Activated naive CD8-positive, alpha-beta T cell treated with anti-CD3 and anti-CD28 coated beads, Interleukin-2, amount 10 ng/mL, durations not matched to agents 7 days and 5 days (primary cell): ENCODE measurements at regions not wholly inside any gene's neighbourhood (a gene's known extent, or its start where the extent isn't known, plus 50 kb on each side); places are given as distances from the start of the nearest gene placed in this dataset.

Experiments used
- ATAC-seq: fragments of 150-1000 bp; cut with Tn5 transposase; one replicate; pipeline ENCODE4 v1.10.0; 2021; ENCODE audit warnings: low read depth, moderate library complexity
- POLR2A ChIA-PET: fragments of 350-600 bp; sonication (Branson Sonifier 250); formaldehyde crosslinking; loops from one replicate; lab custom pipeline; 2021; ENCODE audit warnings: antibody characterized with exemption; lab: Charles Lee
- DNase-seq: peaks from one replicate; pipeline ENCODE4 v3.0.0; 2021
- H3K27ac Mint-ChIP-seq: one replicate; pipeline ENCODE4 v1.8.0; 2022; ENCODE audit warnings: mild to moderate bottlenecking, mixed read lengths
- H3K27me3 Mint-ChIP-seq: one replicate; pipeline ENCODE4 v1.8.0; 2022; ENCODE audit warnings: mild to moderate bottlenecking, moderate library complexity, mixed read lengths
- H3K36me3 Mint-ChIP-seq: one replicate; pipeline ENCODE4 v1.8.0; 2021; ENCODE audit warnings: mild to moderate bottlenecking, mixed read lengths
- H3K4me1 Mint-ChIP-seq: one replicate; pipeline ENCODE4 v1.8.0; 2021; ENCODE audit warnings: mixed read lengths
- H3K4me3 Mint-ChIP-seq: one replicate; pipeline ENCODE4 v1.8.0; 2022; ENCODE audit warnings: mild to moderate bottlenecking, moderate library complexity, mixed read lengths
- H3K9me3 Mint-ChIP-seq: one replicate; pipeline ENCODE4 v1.8.0; 2021; ENCODE audit warnings: mixed read lengths

DNA sequence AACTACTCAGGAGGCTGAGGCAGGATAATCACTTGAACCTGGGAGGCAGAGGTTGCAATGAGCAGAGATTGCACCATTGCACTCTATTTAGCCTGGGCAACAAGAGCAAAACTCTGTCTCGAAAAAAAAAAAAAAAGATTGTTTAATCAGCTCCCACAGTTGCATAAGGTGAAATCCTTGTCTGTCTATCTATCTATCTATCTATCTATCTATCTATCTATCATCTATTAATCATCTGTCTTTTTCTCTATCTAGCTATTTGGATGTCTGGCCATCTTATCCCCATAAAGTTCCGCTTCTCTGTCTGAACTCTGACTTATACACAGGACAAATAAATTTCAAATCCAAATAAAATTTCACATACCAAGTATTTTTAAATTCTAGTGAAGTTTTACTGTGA lies 223.2 kb upstream of the PGRMC2 start:
- H3K27ac Mint-ChIP-seq: no peak overlapping the region
- DNase-seq: no peak
- peaks cover 8% of the 10 kb centered on the region for H3K9me3 Mint-ChIP-seq
- peaks cover 10% of the 10 kb centered on the region for H3K36me3 Mint-ChIP-seq
- ATAC-seq: no peak
- POLR2A ChIA-PET: no interaction called here
- H3K4me1 Mint-ChIP-seq: peaks cover 11% of the 10 kb centered on the region
- no peak overlapping the region for H3K4me3 Mint-ChIP-seq
- H3K27me3 Mint-ChIP-seq: no peaks in the 10 kb centered on the region

DNA sequence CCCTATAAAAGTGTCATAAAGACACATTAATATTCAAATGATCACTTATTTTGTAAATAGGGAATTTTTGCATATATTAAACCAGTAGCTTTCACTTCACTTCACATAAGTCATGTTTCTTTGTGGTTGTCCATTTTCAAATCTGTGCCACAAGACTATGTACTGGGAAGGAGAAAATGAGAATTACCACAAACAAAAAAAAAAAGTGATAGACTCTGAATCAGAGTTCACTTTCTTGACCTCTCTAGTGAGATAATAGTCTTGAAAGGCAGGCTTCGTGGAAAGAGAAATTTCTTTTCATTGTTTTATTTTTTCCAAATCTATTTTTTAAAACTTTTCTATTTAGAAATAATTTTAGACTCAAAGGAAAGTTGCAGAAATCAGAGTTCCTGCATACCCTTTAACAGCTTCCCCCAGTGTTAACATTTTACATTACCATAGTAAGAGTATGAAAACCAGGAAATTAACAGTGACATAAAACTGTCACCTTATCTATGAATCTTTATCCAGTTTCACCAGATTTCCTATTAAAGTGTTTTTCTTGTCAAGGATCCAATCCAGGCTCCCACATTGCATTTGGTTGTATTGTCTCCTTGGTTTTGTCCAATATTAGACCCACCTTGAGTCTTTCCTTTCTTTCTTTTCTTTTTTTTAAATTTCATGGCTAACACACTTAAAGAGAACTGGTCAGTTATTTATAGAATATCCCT lies 215.4 kb upstream of the PGRMC2 start:
- Mint-ChIP-seq H3K4me1 (no peaks in the 10 kb centered on the region), H3K27me3 (no peaks in the 10 kb centered on the region), H3K9me3 (peaks cover 1% of the 10 kb centered on the region), H3K27ac (no peak overlapping the region), H3K36me3 (no peaks in the 10 kb centered on the region), H3K4me3 (no peak overlapping the region)
- ATAC-seq (no peak), DNase-seq (no peak)
- POLR2A ChIA-PET: no interaction called here

DNA sequence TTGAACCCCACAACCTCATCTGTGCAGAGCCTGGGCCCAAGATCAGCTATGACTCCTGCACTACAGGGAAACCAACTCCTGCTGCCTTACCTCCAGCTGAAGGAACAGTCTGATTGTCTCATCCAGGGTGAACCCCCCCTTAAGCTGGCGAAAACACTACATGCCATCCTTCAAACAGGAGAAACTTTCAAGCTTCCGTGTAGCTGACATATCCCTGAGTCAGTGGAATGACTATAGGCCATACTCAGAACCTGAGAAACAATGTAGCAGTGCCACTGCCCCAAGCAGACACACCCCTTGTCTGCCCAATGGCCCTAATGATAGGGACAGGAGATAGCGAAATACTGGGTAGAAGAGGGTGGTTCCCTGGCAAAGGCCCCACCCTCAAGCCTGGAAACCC lies 213.6 kb upstream of the PGRMC2 start:
- Mint-ChIP-seq H3K36me3 (no peaks in the 10 kb centered on the region), H3K27me3 (no peaks in the 10 kb centered on the region), H3K9me3 (peaks cover 11% of the 10 kb centered on the region), H3K4me3 (no peak overlapping the region), H3K4me1 (no peaks in the 10 kb centered on the region), H3K27ac (no peak overlapping the region)
- POLR2A ChIA-PET: no interaction called here
- DNase-seq (no peak), ATAC-seq (no peak)

DNA sequence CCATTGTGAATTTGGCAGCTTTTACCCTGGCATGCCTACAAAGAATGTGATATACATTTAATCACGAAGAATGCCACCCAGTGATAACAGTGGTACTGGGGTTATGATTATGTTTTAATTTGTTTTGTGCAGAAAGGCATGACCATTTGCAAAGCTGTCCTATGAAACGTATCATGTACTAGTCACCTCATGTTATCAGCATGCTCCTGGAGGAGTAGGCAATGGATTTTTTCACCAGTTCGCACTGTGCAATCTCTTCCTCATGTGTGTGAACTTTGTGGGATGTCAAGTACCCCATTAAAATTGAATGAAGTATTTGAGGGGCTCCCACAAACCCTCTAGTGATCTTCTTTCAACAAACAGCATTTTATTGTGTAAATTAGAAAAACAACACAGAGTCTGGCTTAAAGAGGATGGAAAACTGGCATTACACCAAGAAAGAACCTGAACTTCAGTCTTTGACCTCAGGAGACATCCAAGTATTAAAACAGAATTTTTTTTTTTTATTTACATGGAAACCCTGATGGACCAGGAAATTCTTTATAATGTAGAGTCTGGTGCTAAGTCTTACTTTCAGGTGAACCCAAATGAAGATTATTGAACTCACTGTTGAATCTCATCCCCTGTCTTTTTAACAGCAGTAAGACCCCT lies 200.6 kb upstream of the PGRMC2 start:
- no peak for DNase-seq
- no peak for ATAC-seq
- Mint-ChIP-seq H3K9me3 (peaks cover 5% of the 10 kb centered on the region), H3K27ac (no peak overlapping the region), H3K4me3 (no peak overlapping the region), H3K4me1 (peaks cover 2% of the 10 kb centered on the region), H3K27me3 (peaks cover 5% of the 10 kb centered on the region), H3K36me3 (no peaks in the 10 kb centered on the region)
- POLR2A ChIA-PET: no interaction called here

DNA sequence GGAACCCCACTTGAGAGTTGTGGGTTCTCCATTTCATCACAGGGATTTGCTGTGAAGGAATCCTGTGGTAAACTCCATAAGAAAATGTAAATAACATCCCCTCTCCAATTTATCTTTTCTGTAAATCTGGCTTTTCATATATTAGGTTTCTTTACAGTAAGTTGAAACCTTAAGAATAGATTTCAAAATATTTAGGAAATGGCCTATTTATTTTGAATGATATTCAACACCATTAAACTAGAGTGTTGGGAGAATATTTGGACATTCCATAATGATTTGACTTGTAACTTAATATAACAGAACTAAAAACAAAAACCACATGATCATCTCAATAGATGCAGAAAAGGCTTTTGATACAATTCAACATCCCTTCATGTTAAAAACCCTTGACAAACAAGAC lies 197.3 kb upstream of the PGRMC2 start:
- Mint-ChIP-seq H3K4me1 (peaks cover 2% of the 10 kb centered on the region), H3K9me3 (no peaks in the 10 kb centered on the region), H3K4me3 (no peak overlapping the region), H3K27me3 (peaks cover 5% of the 10 kb centered on the region), H3K27ac (no peak overlapping the region), H3K36me3 (no peaks in the 10 kb centered on the region)
- DNase-seq: no peak
- POLR2A ChIA-PET: no interaction called here
- no peak for ATAC-seq

DNA sequence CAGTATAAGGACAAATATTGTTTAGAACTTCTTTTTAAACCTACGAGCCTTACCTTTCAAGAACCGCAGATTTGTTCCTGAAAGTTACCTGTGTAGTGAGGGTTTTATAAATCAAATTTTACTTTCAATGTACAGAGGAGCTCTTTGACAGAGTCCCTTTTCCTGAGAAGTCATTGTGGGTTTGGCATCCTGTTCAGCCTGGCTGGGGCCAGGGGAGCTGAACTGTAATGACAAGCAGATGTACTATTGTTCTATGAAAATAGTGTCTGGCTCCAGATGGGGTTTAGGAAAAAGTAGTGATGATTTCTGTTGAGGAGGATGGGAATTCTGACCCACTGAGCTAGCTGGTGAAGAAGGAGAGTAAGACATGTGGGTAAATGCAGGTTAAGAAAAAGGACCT lies 196.2 kb upstream of the PGRMC2 start:
- no peaks in the 10 kb centered on the region for H3K9me3 Mint-ChIP-seq
- no peak overlapping the region for H3K27ac Mint-ChIP-seq
- POLR2A ChIA-PET: no interaction called here

DNA sequence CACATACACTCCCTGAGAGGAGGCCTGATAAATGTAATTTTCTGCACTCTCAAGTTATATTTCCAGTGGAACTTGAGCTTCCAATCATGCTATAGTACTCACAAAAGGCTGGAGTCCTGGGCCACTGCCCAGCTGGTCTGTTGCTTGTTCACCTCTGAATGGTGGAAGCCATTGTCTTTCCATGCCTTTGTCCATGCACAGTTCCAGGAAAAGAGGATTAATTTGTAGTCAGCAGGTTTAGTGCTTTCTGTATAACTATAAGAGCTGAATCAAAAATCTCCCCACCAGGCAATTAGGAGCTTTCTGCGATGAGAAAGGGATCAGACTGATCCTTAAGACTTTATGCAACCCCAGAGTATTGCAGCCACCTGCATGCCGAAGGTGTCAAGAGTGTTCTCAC lies 195.4 kb upstream of the PGRMC2 start:
- Mint-ChIP-seq H3K4me1 (peaks cover 2% of the 10 kb centered on the region), H3K9me3 (no peaks in the 10 kb centered on the region), H3K27ac (no peak overlapping the region), H3K36me3 (no peaks in the 10 kb centered on the region), H3K27me3 (peaks cover 3% of the 10 kb centered on the region), H3K4me3 (no peak overlapping the region)
- POLR2A ChIA-PET: no interaction called here
- no peak for DNase-seq
- no peak for ATAC-seq

More for the DNA sequence above, 196.2 kb upstream of the PGRMC2 start:
- Mint-ChIP-seq H3K4me3 (no peak overlapping the region), H3K36me3 (no peaks in the 10 kb centered on the region), H3K27me3 (peaks cover 5% of the 10 kb centered on the region), H3K4me1 (peaks cover 2% of the 10 kb centered on the region)
- DNase-seq: no peak
- ATAC-seq: no peak

DNA sequence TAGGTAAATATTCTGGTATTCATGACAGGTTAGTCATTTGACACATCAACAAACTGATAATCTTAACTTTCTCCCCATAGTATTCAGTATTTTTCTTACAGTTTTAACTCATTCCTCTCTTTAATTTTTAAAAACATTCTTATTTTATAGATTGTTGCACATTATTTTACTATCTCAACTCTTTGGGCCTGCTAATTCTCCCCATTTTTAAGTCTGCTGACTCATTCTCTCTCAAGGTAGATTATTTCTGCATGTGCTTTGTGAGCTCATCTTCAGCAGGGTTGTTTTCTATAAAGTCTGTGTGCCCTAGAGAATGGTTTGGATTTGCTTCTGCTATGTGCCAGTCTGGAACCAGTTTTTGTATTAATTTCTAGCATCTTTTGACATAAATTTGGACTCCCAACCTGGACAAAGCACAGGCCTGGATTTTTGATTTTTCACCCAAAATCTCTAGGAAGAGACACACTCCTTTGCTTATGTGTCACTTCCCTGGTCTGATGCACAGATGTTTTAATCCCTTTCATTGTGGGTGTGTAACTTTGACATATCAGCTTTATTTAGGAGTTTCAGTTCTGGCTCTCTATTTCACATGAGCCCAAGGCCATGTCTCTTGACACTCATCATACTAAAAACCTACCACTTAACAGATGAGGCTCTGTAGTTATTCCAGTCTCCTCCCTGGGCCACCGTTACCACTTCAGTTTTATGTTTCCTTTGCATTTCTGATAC lies 194.3 kb upstream of the PGRMC2 start:
- H3K4me1 Mint-ChIP-seq: peaks cover 2% of the 10 kb centered on the region
- POLR2A ChIA-PET: no interaction called here
- H3K27ac Mint-ChIP-seq: no peak overlapping the region
- ATAC-seq (no peak), DNase-seq (no peak)
- no peaks in the 10 kb centered on the region for H3K36me3 Mint-ChIP-seq
- no peaks in the 10 kb centered on the region for H3K9me3 Mint-ChIP-seq
- H3K27me3 Mint-ChIP-seq: peaks cover 3% of the 10 kb centered on the region
- H3K4me3 Mint-ChIP-seq: no peak overlapping the region

DNA sequence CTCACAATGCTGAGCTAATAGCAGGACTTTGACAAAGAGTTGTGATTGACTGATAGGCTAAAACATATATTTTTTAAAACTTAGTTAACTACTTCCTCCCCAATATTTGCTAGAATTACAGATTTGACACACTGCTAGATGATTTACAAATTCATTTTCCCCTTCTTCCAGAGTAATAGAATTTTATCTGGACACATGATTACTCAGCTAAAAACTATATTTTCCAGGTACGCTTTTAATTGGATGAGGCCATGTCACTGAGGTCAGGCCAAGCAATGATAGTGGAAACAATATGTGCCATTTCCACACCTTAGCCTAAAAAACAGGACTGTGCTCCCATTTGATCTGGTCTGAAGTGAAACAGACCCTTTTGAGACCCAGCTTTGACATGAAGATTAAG lies 193.3 kb upstream of the PGRMC2 start:
- H3K4me1 Mint-ChIP-seq: peaks cover 2% of the 10 kb centered on the region
- POLR2A ChIA-PET: no interaction called here
- no peak overlapping the region for H3K4me3 Mint-ChIP-seq
- no peaks in the 10 kb centered on the region for H3K9me3 Mint-ChIP-seq
- H3K27ac Mint-ChIP-seq: no peak overlapping the region
- no peaks in the 10 kb centered on the region for H3K36me3 Mint-ChIP-seq
- DNase-seq (no peak), ATAC-seq (no peak)
- H3K27me3 Mint-ChIP-seq: peaks cover 3% of the 10 kb centered on the region

DNA sequence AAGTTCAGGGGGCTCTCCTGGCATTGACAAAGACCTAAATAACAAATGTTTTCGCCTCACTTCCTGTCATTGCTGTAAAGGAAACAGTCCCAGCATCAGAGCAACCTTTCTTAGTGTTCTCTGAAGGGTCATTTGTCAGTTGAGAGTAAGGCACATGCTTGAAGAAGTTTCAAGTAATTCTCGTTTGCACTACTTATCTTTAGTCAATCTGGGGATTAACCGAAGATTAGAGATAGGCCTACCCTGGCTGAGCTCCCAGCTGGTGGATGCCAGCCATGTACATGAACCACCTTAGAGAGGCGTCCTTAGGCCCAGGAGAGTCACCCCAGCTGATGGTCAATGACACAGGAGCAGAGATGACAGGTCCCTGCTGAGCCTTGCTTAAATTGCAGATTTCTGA lies 189.9 kb upstream of the PGRMC2 start:
- DNase-seq: no peak
- ATAC-seq: no peak
- POLR2A ChIA-PET: no interaction called here
- Mint-ChIP-seq H3K27ac (no peak overlapping the region), H3K27me3 (no peaks in the 10 kb centered on the region), H3K9me3 (no peaks in the 10 kb centered on the region), H3K4me1 (no peaks in the 10 kb centered on the region), H3K36me3 (no peaks in the 10 kb centered on the region), H3K4me3 (no peak overlapping the region)

DNA sequence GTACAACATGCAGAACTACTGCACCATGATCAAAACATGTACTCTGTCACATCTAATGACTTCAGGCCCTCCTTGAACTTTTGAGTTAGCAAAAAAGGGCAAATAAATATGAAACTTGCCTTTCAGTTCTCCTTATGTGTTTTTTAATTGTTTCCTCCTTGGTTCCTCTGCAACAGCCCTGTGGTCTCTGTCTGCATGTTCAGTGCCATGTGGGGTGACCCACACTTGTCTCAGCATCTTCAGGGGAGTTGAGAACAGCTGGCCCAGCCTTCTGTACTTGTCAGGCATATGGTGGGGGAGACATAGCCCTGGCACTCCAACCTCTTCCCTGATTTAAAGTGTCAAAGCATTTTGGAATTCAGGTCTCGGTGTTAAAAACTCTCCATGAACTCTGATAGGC lies 188.0 kb upstream of the PGRMC2 start:
- Mint-ChIP-seq H3K27ac (no peak overlapping the region), H3K4me1 (no peaks in the 10 kb centered on the region), H3K9me3 (no peaks in the 10 kb centered on the region), H3K36me3 (no peaks in the 10 kb centered on the region), H3K27me3 (no peaks in the 10 kb centered on the region), H3K4me3 (no peak overlapping the region)
- DNase-seq (no peak), ATAC-seq (no peak)
- POLR2A ChIA-PET: no interaction called here

DNA sequence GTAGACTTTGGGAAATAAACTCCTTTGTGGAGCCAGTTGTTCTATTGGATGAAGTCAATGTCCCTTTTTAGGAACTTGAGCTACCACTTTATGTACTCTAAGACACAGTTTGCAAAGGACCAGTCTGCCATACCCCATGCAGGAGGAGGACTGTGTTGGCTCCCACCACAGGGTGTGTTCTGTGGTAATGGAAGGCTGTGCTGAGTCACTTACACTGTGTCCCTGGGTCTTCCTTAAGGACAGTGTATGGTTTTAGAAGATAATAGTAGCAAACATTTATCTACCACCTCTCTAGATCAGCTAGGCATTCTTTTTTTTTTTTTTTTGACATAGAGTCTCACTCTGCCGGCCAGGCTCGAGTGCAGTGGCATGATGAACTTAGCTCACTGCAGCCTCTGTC lies 184.0 kb upstream of the PGRMC2 start:
- Mint-ChIP-seq H3K27me3 (no peaks in the 10 kb centered on the region), H3K4me1 (no peaks in the 10 kb centered on the region), H3K4me3 (no peak overlapping the region), H3K36me3 (no peaks in the 10 kb centered on the region), H3K27ac (no peak overlapping the region), H3K9me3 (no peaks in the 10 kb centered on the region)
- POLR2A ChIA-PET: no interaction called here
- DNase-seq: no peak
- ATAC-seq: no peak

DNA sequence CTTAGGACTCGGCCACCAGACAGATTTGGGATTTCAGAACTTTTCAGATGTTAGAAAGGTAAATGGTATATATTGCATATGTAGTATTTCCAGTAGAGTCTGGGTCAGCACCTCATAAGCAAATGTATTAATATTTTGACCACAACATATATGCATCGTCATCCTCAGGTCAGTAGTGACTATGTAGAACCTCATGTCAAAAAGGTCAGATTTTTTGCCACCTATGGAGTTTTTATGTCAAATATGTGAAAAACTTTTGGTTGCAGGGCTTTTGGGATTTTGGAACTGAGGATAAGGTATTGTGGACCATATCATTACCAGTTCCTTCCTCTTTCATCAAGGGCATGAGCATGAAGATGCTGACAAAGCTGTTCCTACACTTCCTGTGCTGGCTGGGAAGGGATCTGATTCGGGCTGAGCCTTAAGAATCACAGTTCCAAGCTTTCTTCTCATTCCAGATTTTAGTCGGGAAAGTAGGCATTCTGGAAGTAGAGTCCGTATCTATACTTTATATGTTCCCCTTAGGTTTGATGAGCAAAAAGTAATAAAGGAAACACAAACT lies 183.0 kb upstream of the PGRMC2 start:
- Mint-ChIP-seq H3K27me3 (no peaks in the 10 kb centered on the region), H3K9me3 (no peaks in the 10 kb centered on the region), H3K36me3 (no peaks in the 10 kb centered on the region), H3K4me1 (no peaks in the 10 kb centered on the region), H3K4me3 (no peak overlapping the region), H3K27ac (no peak overlapping the region)
- no peak for ATAC-seq
- no peak for DNase-seq
- POLR2A ChIA-PET: no interaction called here
